ENCODE measurements at regions not wholly inside any gene's neighbourhood (a gene's known extent, or its start where the extent isn't known, plus 50 kb on each side); places are given as distances from the start of the nearest gene placed in this dataset.
"Not testable (repeated sequence)": the region's sequence is repeated elsewhere in the genome, so short reads cannot be mapped to it uniquely, and the experiment has no call there.

DNA sequence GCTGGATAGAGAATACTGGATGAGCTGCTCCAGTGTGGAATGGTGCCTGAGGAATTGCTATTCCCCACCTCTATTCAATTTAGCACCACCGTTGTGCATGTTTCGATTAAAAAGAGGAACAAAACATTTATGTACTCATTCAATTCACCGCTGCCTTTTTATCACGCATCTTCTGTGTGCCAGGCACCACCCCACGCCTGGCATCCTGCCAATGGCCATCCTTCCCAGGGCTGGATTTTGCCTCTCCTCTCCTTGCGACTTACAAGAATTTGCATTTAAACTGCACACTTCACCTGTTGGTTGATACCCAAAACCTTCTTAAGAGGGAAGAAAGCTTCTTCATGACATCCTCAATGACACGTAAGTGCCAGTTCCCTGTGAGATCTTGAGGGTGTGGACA is 110.2 kb upstream of the DPP6 start:
- no peaks in the 10 kb centered on the region for H3K27me3 ChIP-seq
- H3K27ac ChIP-seq: no peak overlapping the region
- DNase-seq (ENCODE audit: low spot score in 2 of 2): no peak
- TF ChIP-seq, protein P1, sequence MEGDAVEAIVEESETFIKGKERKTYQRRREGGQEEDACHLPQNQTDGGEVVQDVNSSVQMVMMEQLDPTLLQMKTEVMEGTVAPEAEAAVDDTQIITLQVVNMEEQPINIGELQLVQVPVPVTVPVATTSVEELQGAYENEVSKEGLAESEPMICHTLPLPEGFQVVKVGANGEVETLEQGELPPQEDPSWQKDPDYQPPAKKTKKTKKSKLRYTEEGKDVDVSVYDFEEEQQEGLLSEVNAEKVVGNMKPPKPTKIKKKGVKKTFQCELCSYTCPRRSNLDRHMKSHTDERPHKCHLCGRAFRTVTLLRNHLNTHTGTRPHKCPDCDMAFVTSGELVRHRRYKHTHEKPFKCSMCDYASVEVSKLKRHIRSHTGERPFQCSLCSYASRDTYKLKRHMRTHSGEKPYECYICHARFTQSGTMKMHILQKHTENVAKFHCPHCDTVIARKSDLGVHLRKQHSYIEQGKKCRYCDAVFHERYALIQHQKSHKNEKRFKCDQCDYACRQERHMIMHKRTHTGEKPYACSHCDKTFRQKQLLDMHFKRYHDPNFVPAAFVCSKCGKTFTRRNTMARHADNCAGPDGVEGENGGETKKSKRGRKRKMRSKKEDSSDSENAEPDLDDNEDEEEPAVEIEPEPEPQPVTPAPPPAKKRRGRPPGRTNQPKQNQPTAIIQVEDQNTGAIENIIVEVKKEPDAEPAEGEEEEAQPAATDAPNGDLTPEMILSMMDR (IDR thresholded peaks at IDR 0.05): no peak
- no peak overlapping the region for H3K4me3 ChIP-seq
- no peaks in the 10 kb centered on the region for H3K4me1 ChIP-seq
- intact Hi-C loops (cut with DNase I): no loop called here
- no peaks in the 10 kb centered on the region for H3K36me3 ChIP-seq
- H3K9me3 ChIP-seq: no peaks in the 10 kb centered on the region

DNA sequence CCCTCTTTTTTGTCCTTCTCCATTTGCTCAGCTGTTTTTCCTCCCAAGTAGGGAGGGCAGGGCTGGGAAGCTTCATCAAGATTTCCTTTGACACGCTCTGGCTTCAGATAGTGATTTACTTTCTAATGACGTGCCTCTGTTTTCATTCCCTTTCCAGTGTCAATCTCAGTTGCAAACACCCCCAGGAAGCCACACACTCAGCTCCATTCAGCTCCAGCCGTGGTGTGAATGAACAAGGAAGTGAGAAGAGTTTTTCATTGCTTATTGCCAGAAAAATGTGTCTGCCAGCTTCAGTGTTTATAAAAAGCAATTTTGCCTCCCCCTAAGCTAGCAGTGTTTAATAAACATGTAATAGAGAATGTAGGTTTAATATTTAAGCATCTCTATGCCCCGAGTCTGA is 108.7 kb upstream of the DPP6 start:
- H3K4me3 ChIP-seq: no peak overlapping the region
- H3K4me1 ChIP-seq: no peaks in the 10 kb centered on the region
- H3K36me3 ChIP-seq: no peaks in the 10 kb centered on the region
- TF ChIP-seq, protein P1 (IDR thresholded peaks at IDR 0.05): no peak
- intact Hi-C loops (cut with DNase I): no loop called here
- H3K27me3 ChIP-seq: no peaks in the 10 kb centered on the region
- H3K9me3 ChIP-seq: no peaks in the 10 kb centered on the region
- no peak overlapping the region for H3K27ac ChIP-seq
- DNase-seq (ENCODE audit: low spot score in 2 of 2): no peak

DNA sequence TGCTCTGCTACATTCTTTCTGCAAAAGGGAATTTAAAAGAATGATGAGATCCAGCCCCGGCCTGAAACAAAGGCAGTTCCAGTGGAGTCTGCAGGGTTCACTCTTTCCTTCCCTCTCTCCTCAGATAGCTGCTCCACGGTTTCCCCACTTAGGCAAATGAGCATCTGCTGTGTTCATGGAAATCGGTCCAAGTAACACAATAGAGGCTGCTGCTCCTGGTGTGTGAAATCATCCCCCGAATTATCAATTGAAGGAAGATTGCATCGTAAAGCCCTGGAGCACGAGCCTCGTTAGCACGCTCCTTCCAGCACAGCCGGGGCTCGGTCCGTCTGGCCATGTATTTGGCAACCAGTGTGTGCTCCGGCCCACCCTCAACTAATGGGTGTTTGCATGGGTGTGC is 108.3 kb upstream of the DPP6 start:
- no peak for DNase-seq (ENCODE audit: low spot score in 2 of 2)
- no peaks in the 10 kb centered on the region for H3K9me3 ChIP-seq
- intact Hi-C loops (cut with DNase I): no loop called here
- H3K36me3 ChIP-seq: no peaks in the 10 kb centered on the region
- H3K4me1 ChIP-seq: no peaks in the 10 kb centered on the region
- no peak overlapping the region for H3K27ac ChIP-seq
- no peaks in the 10 kb centered on the region for H3K27me3 ChIP-seq
- TF ChIP-seq, protein P1 (IDR thresholded peaks at IDR 0.05): no peak
- no peak overlapping the region for H3K4me3 ChIP-seq

DNA sequence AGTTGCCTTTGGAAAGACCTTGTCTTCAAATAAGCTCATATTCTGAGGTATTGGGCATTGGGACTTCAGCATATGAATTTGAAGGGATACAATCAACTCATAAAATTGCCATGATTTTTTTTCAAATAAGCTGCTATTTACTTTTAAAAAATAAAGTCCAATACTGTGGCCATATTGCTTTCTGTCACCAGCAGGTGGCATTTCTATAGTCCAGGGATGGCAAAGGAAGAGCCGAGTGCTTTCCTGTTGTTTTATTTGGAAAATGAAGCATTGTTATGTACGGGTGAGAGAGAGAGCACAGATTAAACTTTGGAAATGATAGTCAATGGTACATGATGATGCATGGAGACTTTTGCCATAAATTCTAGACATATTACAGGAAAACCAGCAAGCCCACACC is 104.1 kb upstream of the DPP6 start:
- H3K36me3 ChIP-seq: no peaks in the 10 kb centered on the region
- no peak overlapping the region for H3K4me3 ChIP-seq
- no peak overlapping the region for H3K27ac ChIP-seq
- H3K27me3 ChIP-seq: no peaks in the 10 kb centered on the region
- no peaks in the 10 kb centered on the region for H3K9me3 ChIP-seq
- intact Hi-C loops (cut with DNase I): no loop called here
- no peaks in the 10 kb centered on the region for H3K4me1 ChIP-seq
- TF ChIP-seq, protein P1 (IDR thresholded peaks at IDR 0.05): no peak
- no peak for DNase-seq (ENCODE audit: low spot score in 2 of 2)

DNA sequence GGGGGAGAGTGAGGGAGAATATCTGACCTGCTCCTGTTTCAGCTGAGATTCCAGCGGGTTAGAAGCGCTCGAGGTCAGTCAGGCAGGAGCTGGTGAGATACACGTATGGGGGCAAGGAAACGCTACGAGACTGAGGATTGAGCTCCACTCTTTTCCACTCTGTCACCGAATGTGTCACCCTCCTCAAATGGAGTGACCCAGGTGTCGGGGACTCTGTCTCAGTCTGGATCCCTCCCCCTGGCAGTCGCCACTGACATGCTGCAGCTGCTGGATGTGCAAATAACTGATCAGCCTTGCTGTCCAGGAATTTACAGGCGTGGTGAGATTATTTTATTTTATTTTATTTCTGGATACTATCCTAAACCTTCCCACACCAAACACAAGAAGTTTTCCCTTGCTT is 100.9 kb upstream of the DPP6 start:
- H3K27me3 ChIP-seq: no peaks in the 10 kb centered on the region
- no peak overlapping the region for H3K4me3 ChIP-seq
- no peak overlapping the region for H3K27ac ChIP-seq
- no peak for DNase-seq (ENCODE audit: low spot score in 2 of 2)
- H3K36me3 ChIP-seq: no peaks in the 10 kb centered on the region
- H3K9me3 ChIP-seq: no peaks in the 10 kb centered on the region
- intact Hi-C loops (cut with DNase I): no loop called here
- no peaks in the 10 kb centered on the region for H3K4me1 ChIP-seq
- TF ChIP-seq, protein P1 (IDR thresholded peaks at IDR 0.05): no peak

DNA sequence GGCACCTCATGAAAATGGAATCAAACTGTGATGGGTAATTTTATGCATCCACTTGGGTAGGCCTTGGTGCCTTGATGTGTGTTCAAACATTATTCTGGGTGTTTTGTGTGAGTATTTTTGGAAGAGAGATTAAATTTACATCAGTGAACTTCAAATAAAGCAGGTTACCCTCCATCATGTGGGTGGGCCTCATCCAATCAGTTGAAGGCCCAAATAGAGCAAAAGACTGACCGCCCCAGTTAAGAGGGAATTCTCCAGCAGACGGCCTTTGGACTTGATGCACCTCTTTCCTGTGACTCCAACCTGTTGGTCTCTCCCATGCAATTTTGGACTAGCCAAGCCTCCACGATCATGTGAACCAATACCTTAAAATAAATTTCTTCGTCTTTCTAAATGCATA is 97.7 kb upstream of the DPP6 start:
- DNase-seq (ENCODE audit: low spot score in 2 of 2): no peak
- TF ChIP-seq, protein P1 (IDR thresholded peaks at IDR 0.05): no peak
- H3K27ac ChIP-seq: no peak overlapping the region
- H3K36me3 ChIP-seq: no peaks in the 10 kb centered on the region
- H3K4me3 ChIP-seq: no peak overlapping the region
- no peaks in the 10 kb centered on the region for H3K27me3 ChIP-seq
- H3K9me3 ChIP-seq: no peaks in the 10 kb centered on the region
- H3K4me1 ChIP-seq: no peaks in the 10 kb centered on the region
- intact Hi-C loops (cut with DNase I): no loop called here

DNA sequence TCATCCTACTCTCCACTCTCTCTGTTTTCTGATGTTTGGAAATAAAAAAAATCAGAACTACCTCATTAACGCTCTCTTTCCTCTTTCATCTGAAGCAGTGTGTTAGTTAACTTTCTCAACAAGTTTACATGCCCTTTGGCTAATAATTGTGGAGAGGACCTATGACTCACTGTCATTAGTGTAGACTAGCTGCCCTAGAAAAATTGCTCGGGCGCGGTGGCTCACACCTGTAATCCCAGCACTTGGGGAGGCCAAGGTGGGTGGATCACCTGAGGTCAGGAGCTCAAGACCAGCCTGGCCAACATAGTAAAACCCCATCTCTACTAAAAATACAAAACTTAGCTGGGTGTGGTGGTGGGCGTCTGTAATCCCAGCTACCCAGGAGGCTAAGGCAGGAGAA is 94.5 kb upstream of the DPP6 start:
- intact Hi-C loops (cut with DNase I); H3K27ac ChIP-seq; H3K4me1 ChIP-seq; H3K9me3 ChIP-seq; H3K4me3 ChIP-seq; DNase-seq (ENCODE audit: low spot score in 2 of 2); H3K36me3 ChIP-seq; H3K27me3 ChIP-seq: not testable (repeated sequence)

DNA sequence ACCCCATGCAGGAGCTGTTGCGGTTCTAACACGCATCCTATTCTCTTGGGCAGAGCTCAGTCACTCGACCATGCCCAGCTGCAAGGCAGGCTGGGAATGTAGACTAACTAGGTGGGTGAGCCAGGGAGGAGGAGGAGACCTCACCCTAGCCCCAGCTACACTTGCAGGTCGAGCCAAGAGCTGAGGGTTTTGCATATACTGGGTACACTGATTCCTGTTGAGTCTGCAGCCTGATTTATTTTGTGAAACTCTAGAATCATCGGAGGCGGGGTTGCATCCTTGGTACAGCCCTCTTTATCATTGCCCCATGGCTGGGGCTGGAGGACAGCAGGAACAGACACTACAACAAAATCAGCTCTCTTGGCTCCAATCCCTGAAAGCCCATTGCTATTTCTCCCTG is 93.8 kb upstream of the DPP6 start:
- intact Hi-C loops (cut with DNase I); H3K27me3 ChIP-seq; H3K4me3 ChIP-seq; DNase-seq (ENCODE audit: low spot score in 2 of 2); H3K27ac ChIP-seq; H3K9me3 ChIP-seq; H3K4me1 ChIP-seq; H3K36me3 ChIP-seq: not testable (repeated sequence)

DNA sequence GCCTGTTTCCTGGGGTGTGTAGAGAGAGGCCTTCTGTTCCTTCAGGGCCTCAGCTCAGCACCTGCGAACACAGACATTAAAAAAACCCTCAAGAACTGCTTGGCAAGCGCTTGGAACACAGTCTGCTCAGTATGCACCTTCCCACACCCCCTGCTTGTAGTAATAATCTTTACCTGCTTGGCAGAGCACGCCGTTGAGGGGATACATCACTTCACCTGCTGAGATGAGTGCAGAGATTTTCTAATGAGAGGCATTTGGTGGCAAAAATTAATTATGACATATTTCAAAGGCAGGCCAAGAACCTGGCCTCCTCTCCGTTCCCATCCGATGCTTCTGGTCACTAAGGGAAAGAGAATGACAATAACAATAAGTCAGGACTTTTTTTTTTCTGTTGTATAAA is 93.4 kb upstream of the DPP6 start:
- H3K27ac ChIP-seq; DNase-seq (ENCODE audit: low spot score in 2 of 2); intact Hi-C loops (cut with DNase I); H3K4me3 ChIP-seq; H3K27me3 ChIP-seq; H3K9me3 ChIP-seq; H3K36me3 ChIP-seq; H3K4me1 ChIP-seq: not testable (repeated sequence)
